ENCODE measurements at regions not wholly inside any gene's neighbourhood (a gene's known extent, or its start where the extent isn't known, plus 50 kb on each side); places are given as distances from the start of the nearest gene placed in this dataset.

GRCh38 chr9:80052830-80053229, 481.1 kb downstream of the TLE4 start (continued):
- no peak for TF ChIP-seq KDM5A (IDR thresholded peaks at IDR 0.05; ENCODE audit: low read length)
- TF ChIP-seq POU5F1 (IDR thresholded peaks at IDR 0.05; ENCODE audit: low read depth, low read length), result no peak
- TF ChIP-seq NANOG (IDR thresholded peaks at IDR 0.05; ENCODE audit: insufficient read depth, low read depth, low read length, poor library complexity, severe bottlenecking), result no peak
- no peak for TF ChIP-seq ZNF274 (IDR thresholded peaks at IDR 0.05; ENCODE audit: borderline replicate concordance, extremely low read depth, low read length)
